ENCODE measurements at regions not wholly inside any gene's neighbourhood (a gene's known extent, or its start where the extent isn't known, plus 50 kb on each side); places are given as distances from the start of the nearest gene placed in this dataset.
"Not testable (repeated sequence)": the region's sequence is repeated elsewhere in the genome, so short reads cannot be mapped to it uniquely, and the experiment has no call there.

DNA sequence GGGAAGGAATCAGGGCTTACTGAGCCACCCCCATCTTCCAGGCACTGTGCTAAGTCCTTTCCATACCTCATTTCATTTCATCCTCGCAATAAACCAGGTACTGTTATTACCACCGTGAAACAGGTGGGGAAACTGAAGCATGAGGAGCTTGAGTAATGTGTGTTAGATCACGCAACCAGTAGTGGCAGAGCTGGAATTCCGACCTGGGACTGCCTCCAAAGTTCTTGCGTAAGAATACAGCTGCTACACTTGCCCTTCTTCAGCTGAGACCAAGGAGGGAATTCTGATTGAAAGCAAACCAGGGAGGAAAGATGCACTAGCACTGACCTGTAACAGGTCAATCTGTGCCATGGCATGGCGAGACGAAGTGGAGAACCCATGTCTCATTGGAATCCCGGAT is 113.4 kb upstream of the MSX2 start:
- no peak for DNase-seq

DNA sequence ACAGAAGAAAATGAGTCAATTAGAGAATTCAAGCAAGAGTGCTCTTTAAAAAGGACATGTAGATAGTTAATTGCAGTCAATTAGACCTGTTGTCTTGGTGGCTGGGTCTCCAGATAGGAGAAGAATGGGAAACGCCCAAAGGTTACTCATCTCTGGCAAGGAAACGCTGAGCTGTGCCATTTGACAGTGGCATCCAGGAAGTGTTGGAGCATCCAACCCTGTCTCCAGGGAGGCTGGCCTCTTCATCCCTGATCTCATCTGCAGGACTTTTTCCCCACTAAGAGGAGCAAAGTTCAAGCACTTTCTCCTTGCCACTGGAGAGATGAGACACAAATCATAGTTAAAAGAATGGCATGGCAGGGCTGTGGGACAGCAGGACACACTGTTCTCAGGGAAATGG is 111.7 kb upstream of the MSX2 start:
- DNase-seq, result no peak

DNA sequence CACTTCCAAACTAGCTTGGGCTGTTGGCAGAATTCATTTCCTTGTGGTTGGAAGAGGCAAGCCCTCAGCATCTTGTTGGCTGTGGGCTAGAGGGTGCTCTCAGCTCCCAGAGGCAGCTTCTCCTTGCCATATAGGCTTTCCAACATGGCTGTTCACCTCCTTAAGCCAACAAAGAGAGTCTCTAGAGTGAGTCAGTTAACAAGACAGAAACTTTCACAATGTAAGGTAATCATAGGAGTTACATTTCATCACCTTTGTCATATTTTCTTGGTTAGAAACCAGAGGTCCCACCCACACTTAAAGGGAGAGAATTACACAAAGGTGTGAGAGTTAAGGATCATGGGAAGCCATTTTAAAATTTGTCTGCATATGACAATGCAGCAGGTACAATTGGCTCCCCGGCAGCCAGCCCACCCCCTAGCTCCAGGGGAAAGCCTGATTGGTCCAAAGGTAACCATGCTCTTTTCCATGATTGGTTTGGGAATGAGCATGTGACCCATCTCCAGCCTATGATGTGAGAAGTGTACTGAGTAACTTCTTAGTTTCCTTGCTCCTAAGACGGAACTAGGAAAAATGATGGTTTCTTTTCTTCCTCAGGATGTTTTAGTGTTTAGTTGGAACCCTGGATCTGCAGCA is 109.8 kb upstream of the MSX2 start:
- DNase-seq, result no peak

GRCh38 chr5:174616036-174616435 is 108.3 kb upstream of the MSX2 start:
- DNase-seq, result no peak

DNA sequence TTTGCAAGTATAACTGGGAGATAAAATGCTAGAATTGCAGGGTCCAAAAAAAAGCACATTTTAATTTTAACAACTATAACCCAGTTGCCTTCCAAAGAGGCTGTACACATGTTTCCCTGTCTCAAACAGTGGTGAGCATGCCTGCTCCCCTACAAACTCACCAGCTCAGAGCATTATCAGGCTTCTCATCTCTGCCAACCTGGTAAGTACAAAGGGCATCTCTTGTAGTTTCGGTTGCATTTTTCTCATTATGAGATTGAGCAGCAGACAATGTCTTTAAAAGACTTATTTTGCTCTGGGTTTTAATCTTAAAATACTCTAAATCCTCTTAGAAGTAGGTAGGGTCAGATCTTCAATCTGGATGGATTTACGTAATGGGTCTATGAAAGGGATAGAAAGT is 107.1 kb upstream of the MSX2 start:
- no peak for DNase-seq

DNA sequence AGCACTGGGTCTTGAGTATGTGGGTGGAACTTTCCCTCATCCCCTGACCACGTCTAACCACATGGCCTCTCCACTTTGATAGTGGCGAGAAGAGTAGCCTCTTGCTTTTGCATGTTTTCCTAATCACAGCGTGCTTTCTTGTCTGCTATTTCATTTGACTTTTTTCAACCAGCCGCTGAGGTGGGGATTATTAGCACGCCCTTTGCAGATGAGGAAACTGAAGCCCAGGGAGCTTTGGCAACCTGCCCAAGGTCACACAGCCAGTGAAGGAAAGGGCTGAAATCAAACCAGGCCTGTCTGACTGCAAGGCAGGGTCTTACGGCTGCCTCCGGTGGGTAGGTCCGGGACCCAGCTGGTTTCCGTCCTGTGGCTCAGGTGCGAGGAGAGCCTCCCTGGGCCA is 106.5 kb upstream of the MSX2 start:
- DNase-seq, result no peak

DNA sequence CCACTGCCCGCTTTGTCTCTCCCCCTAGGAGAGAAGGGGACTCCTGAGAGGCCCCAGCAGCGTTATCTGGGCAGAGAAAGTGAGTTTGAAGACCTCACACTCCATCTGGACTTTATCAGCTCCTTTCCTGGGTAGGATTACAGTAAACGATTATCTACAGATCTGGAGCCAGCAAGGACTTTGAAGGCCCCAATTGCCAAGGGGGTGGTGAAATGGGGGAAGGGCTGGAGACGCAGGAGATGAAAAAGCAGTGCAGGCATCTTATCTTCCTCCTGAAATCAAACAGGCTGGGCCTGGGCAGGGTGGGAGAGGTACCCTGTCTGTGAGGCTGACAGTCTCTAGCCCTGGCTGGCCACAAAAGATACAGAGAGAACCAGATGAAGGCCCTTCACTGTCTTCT is 105.8 kb upstream of the MSX2 start:
- DNase-seq, result no peak

- DNase-seq, result no peak
Measured at GRCh38 chr5:174622067-174622466, 102.3 kb upstream of the MSX2 start.

DNA sequence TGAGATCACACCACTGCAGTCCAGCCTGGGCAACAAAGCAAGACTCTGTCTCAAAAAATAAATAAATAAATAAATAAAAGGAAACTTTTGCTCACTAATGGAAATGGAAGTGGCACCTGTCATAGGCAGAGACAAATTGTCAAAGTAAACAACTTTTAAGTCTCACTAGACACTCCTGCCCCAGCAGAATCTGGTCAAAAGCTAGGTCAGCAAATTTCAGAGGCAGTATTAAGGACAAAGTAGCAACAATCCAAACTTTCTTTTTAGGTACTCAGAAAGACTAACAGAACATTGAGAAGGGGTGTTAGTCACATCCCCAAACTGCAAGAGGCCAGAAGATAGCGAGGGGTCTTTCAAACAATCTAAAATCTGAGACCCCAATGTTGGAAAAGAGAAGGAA is 101.4 kb upstream of the MSX2 start:
- no peak for DNase-seq

DNA sequence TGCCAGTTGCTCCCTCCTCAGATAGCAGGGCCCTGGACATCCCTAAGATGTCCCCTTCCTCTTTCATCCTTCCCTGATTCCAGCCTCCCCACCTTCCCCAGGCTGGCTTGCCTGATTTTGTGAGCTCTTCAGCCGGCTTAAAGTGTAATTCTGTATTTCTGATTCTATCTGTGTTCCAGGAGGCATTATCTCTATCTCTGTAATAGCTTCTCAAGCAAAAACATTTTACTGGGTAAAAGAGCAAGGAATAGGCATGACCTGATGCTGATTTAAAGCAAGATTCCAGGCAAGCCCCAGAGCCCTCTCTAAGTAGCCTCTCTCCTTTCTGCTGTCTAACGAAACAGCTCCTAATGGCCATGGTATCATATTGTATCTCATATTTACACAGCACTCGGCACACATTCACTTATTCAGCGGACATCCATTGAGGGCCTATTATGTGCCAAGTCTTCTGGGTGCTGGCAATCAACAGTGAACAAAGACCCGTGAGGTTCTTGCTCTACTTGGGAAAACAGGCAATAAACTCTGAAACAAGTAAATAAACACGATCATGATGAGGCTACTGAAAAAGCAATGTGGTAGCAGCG is 100.9 kb upstream of the MSX2 start:
- no peak for DNase-seq

DNA sequence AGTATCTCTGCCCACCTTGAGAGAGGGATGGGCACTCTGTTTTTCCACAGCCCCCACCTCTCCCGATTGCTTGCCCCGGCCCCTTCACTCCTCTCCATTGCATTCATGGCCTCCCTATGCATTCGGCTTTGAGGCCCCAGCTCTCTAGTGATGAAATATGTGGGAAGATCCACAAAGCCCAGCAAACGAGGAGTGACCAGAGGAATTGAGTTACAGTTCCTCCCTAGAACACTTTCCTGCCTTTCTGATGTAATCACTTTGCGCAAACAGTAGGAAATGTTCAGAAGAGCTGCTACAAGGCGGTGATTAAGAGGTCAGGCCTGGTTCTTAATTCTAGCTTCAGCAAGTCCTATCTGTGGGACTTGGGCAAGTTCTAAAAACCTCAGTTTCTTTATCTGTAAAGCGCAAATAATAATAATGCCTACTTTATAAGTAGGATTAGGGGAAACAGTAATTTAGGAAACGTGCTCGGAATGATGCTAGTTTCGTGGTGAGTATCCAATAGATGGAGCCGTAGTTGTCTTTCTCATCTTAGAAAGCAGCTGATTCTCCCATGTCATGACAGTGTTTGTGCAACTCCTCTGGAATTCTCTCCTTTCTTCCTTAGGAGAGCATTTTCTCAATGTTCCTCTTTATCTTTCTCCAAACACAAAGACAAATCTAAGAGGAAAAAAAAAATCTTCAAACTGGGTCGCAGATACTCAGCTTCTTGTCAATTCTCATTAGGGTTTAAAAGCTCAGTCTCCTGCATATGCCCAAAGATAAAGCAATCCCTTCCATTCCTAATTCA is 99.5 kb upstream of the MSX2 start:
- DNase-seq, result no peak

GRCh38 chr5:174625591-174626350 is 98.6 kb upstream of the MSX2 start:
- DNase-seq, result no peak

GRCh38 chr5:174626369-174626920 is 97.9 kb upstream of the MSX2 start:
- no peak for DNase-seq

DNA sequence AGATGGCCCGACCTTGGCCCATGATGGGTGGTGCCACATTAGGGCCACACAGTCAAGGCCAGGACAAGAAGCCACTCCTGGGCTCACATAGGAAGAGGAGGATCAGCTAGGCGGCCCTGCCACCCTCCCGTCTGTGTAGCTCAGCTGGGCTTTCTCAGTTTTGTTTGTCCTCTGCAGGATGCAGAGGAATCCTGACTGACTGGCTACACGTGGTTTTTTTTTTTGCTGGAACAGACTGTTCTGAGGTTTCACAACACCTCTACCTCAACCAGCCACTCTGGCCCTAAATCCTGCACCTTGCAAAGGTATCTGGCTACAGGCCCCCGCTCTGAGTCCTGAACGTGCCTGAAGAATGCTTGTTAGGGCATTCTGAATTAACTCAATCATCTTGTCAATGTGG is 88.3 kb upstream of the MSX2 start:
- no peak for DNase-seq

GRCh38 chr5:174642816-174643405 is 81.5 kb upstream of the MSX2 start:
- DNase-seq, result no peak

DNA sequence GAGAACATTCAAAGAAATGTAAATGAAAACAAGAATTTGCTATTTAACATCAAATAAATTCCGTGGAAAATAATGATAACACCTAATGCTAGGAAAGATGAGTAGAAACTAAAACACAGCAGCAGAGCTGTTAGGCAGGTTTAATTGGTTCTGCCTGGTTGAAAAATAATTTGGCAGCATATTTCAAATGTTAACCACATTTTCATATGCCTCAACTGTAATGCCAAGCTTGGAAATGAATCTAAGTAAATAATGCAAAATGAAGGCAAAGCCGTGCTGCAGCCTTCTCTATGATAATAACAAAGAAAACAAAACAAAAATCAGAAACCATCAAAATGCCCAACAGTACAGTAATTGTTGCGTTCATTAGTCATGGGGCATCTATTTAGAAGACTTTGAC is 79.9 kb upstream of the MSX2 start:
- DNase-seq, result no peak

GRCh38 chr5:174644923-174645322 is 79.5 kb upstream of the MSX2 start:
- DNase-seq, result no peak

DNA sequence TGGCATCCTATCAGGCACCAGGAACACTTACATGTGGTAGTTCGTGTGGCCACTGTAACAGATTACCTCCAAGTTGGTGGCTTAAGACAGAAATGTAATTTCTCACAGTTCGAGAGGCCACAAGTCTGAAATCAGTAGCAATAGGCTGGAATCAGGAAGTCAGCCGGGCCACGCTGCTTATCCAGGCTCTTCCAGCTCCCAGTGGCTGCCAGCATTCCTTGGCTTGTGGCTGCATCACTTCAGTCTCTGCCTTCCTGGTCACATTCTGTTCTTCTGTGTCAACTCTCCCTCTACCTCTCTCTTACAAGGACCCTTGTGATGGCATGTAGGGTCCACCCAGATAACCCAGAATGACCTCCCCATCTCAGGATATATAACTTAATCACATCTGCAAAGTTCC is 78.7 kb upstream of the MSX2 start:
- no peak for DNase-seq

GRCh38 chr5:174648618-174649017 is 75.8 kb upstream of the MSX2 start:
- not testable (repeated sequence) for DNase-seq

DNA sequence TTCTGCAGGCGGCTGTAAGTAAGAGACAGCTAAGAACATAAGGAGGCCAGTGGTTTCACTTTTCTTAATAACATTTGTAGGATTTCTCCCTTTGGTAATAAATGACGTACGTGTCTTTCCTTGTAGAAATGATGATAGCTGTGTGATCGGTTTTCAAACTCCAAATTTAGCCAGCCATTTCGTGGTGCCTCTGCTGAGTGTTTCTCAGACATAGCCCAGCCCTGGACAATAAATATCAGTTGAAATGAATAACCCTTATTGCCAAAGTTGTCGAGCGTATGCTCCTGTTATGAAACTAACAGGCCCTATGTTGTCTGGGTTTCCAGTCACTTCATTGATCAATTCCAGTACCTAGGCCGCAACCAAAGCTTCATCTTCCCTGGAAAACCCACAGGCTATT is 75.0 kb upstream of the MSX2 start:
- no peak for DNase-seq

- DNase-seq, result no peak
Measured at GRCh38 chr5:174654442-174654841, 69.9 kb upstream of the MSX2 start.

GRCh38 chr5:174655351-174655750 is 69.0 kb upstream of the MSX2 start:
- no peak for DNase-seq
